Activated CD4-positive, alpha-beta T cell treated with anti-CD3 and anti-CD28 coated beads, Interleukin-10, Interleukin-2, amounts not matched to agents 100 ng/mL and 50 ng/mL, durations not matched to agents 16 hours and 8 hours (primary cell): ENCODE measurements at regions not wholly inside any gene's neighbourhood (a gene's known extent, or its start where the extent isn't known, plus 50 kb on each side); places are given as distances from the start of the nearest gene placed in this dataset.

ENCODE experiments used
- DNase-seq: peaks from one replicate; pipeline ENCODE4 v3.0.0-alpha.2; 2020

DNA sequence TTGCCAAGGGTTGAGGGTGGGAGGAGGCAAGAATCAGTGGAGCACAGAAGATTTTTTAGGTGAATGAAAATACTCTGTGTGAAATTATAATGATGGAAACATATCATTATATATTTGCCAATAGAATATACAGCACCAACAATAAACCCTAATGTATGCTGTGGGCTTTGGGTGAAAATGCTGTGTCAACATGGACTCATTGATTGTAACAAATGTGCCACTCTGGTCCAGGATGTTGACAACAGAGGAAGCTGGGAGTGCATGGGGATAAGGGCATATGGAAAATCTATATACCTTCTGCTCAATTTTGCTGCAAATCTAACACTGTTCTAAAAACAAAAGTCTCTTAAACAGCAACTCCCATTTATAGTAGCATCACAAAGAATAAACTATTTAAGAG, 114.3 kb downstream of the LYZL1 start:
- no peak for DNase-seq

DNA sequence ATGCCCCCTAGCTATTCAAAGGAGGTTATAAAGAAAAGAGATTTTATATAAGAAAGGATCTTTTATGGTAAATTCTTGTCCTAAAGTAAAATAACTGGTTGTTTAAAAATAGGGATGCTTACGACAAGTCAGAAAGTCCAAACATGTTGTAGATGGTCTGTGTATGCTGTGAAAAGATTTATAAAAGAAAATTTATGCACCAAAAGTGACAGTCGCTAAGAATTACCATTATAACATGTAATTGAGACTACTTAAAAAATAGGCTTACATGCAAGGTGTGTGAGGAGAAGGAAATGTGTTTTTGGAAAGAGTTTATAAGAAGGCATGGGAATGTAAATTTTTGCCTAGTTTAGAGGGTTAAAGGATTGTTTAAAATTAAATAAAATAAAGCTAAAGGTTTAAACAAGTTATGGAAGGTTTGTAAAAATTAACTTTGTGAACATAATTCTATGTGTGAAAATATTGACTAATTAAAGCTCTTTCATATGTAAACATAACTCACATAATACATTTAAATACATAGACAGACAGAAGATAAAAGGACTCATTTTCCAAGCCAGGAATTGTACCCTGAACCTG, 118.5 kb downstream of the LYZL1 start:
- DNase-seq, result no peak
